Erythroblast (primary cell): ENCODE measurements at regions not wholly inside any gene's neighbourhood (a gene's known extent, or its start where the extent isn't known, plus 50 kb on each side); places are given as distances from the start of the nearest gene placed in this dataset.

ENCODE experiments used
- GATA1 ChIP-seq: IDR thresholded peaks from 2 replicates; pipeline ENCODE4 v1.6.1; 2011; ENCODE audit warnings: low read depth, mild to moderate bottlenecking, control low read depth, low read length, moderate library complexity
- POLR2A ChIP-seq: IDR thresholded peaks from 2 replicates; pipeline ENCODE4 v1.6.1; 2011; ENCODE audit warnings: mild to moderate bottlenecking, low read length

GRCh38 chr7:16935341-16935735 is 53.6 kb upstream of the AGR3 start:
- TF ChIP-seq POLR2A (no peak), GATA1 (no peak)
